RPMI7951 (cell line): ENCODE measurements at regions not wholly inside any gene's neighbourhood (a gene's known extent, or its start where the extent isn't known, plus 50 kb on each side); places are given as distances from the start of the nearest gene placed in this dataset.

ENCODE experiments used
- DNase-seq: peaks from one replicate; pipeline ENCODE4 v3.0.0-alpha.2; 2012; ENCODE audit warnings: low read depth

GRCh38 chr18:60134806-60135205, 235.0 kb downstream of the PMAIP1 start:
- no peak for DNase-seq

- no peak for DNase-seq
Observed at GRCh38 chr18:60130284-60130683, 230.5 kb downstream of the PMAIP1 start.

- DNase-seq = no peak
Observed at GRCh38 chr18:60123031-60123430, 223.2 kb downstream of the PMAIP1 start.

- DNase-seq = no peak
Observed at GRCh38 chr18:60122339-60122738, 222.5 kb downstream of the PMAIP1 start.

- no peak for DNase-seq
Observed at GRCh38 chr18:60120231-60120750, 220.5 kb downstream of the PMAIP1 start.

- DNase-seq = no peak
Observed at GRCh38 chr18:60117321-60117720, 217.5 kb downstream of the PMAIP1 start.

GRCh38 chr18:60113396-60113795, 213.6 kb downstream of the PMAIP1 start:
- no peak for DNase-seq

- DNase-seq = no peak
Observed at GRCh38 chr18:60112369-60112768, 212.6 kb downstream of the PMAIP1 start.

- no peak for DNase-seq
Observed at GRCh38 chr18:60111525-60111924, 211.7 kb downstream of the PMAIP1 start.

- DNase-seq = no peak
Observed at GRCh38 chr18:60110836-60111235, 211.0 kb downstream of the PMAIP1 start.

- no peak for DNase-seq
Observed at GRCh38 chr18:60100778-60101177, 201.0 kb downstream of the PMAIP1 start.

GRCh38 chr18:60099709-60100108, 199.9 kb downstream of the PMAIP1 start:
- no peak for DNase-seq

GRCh38 chr18:60096428-60096827, 196.6 kb downstream of the PMAIP1 start:
- DNase-seq = no peak

GRCh38 chr18:60092073-60092472, 192.3 kb downstream of the PMAIP1 start:
- no peak for DNase-seq

- DNase-seq = peak; percentile 9
Observed at GRCh38 chr18:60090170-60090569, 190.4 kb downstream of the PMAIP1 start.

GRCh38 chr18:60082790-60083189, 183.0 kb downstream of the PMAIP1 start:
- DNase-seq = peak; percentile 5

GRCh38 chr18:60082282-60082681, 182.5 kb downstream of the PMAIP1 start:
- DNase-seq = no peak

GRCh38 chr18:60075477-60075876, 175.7 kb downstream of the PMAIP1 start:
- DNase-seq = no peak

GRCh38 chr18:60070631-60071030, 170.8 kb downstream of the PMAIP1 start:
- peak; percentile 11 for DNase-seq

- no peak for DNase-seq
Observed at GRCh38 chr18:60069145-60069544, 169.3 kb downstream of the PMAIP1 start.

- no peak for DNase-seq
Observed at GRCh38 chr18:60067426-60068210, 167.8 kb downstream of the PMAIP1 start.

GRCh38 chr18:60066219-60066975, 166.6 kb downstream of the PMAIP1 start:
- no peak for DNase-seq

GRCh38 chr18:60064271-60064670, 164.5 kb downstream of the PMAIP1 start:
- DNase-seq = peak; percentile 58
